Endothelial cell of umbilical vein (primary cell): ENCODE measurements at regions not wholly inside any gene's neighbourhood (a gene's known extent, or its start where the extent isn't known, plus 50 kb on each side); places are given as distances from the start of the nearest gene placed in this dataset.

ENCODE experiments used
- BruUV-seq: library from RNA; stranded (reverse); fragments of 400-500 nt; replicated peaks from 2 replicates; lab custom pipeline; 2021; lab: Mats Ljungman, UMichigan
- CTCF ChIA-PET: fragments of 300-600, 350-600 bp; sonication (Branson Sonifier 250); formaldehyde crosslinking; loops from one replicate; lab custom pipeline; 2021; ENCODE audit warnings: antibody characterized with exemption, inconsistent platforms; lab: Charles Lee
- POLR2A ChIA-PET: fragments of 300-600, 350-600 bp; sonication (Branson Sonifier 250); formaldehyde crosslinking; loops from one replicate; lab custom pipeline; 2021; ENCODE audit warnings: antibody characterized with exemption, inconsistent platforms; lab: Charles Lee
- DNase-seq: peaks from one replicate; pipeline ENCODE4 v3.0.0-alpha.2; 2011; ENCODE audit warnings: low read depth, low spot score
- FAIRE-seq: peaks from 2 replicates; lab custom pipeline; 2011; peaks lifted over from hg19 to GRCh38; lab: Jason Lieb, UNC
- H2AFZ ChIP-seq: 2 replicates; pipeline ENCODE4 v1.6.0; 2012; ENCODE audit warnings: low read depth, low read length, control low read depth, inconsistent platforms
- H3K27ac ChIP-seq: 2 replicates; pipeline ENCODE4 v1.5.1; 2011; ENCODE audit warnings: low read depth, mild to moderate bottlenecking, control low read depth, low read length, moderate library complexity; ENCODE audit not compliant: insufficient read depth
- H3K27me3 ChIP-seq, 2 experiments: 2 replicates each; pipeline versions ENCODE4 v1.6.0 to v1.6.1; 2011; ENCODE audit warnings: low read length in 2 of 2, mixed read lengths in 1 of 2; ENCODE audit not compliant: control insufficient read depth in 2 of 2, insufficient read depth in 2 of 2
- H3K36me3 ChIP-seq, 2 experiments: 2 replicates in 1 of 2; 3 replicates in 1 of 2; pipeline ENCODE4 v1.5.1; 2011; ENCODE audit warnings: low read length in 2 of 2, mild to moderate bottlenecking in 1 of 2, moderate library complexity in 1 of 2; ENCODE audit not compliant: control insufficient read depth in 2 of 2, insufficient read depth in 2 of 2; ENCODE audit errors: extremely low read depth in 1 of 2
- H3K4me1 ChIP-seq: 3 replicates; pipeline ENCODE4 v1.5.1; 2011; ENCODE audit warnings: mild to moderate bottlenecking, low read length; ENCODE audit not compliant: control insufficient read depth, insufficient read depth; ENCODE audit errors: extremely low read depth
- H3K4me2 ChIP-seq: 2 replicates; pipeline ENCODE4 v1.6.1; 2011; ENCODE audit warnings: low read length, control low read depth, mixed read lengths; ENCODE audit not compliant: insufficient read depth
- H3K4me3 ChIP-seq, 3 experiments: fragments of 200-600 bp in 1 of 3; sonication (generic), shearing (Covaris generic) in 1 of 3; replicated peaks in 1 of 3; 2 replicates each; pipeline ENCODE4 v1.5.1; 2011 to 2016; ENCODE audit warnings: control low read depth in 3 of 3, low read length in 3 of 3, mild to moderate bottlenecking in 2 of 3, inconsistent platforms in 1 of 3, low read depth in 1 of 3, moderate library complexity in 1 of 3; ENCODE audit not compliant: insufficient read depth in 1 of 3
- H3K79me2 ChIP-seq: 2 replicates; pipeline ENCODE4 v1.6.0; 2012; ENCODE audit warnings: low read length, inconsistent platforms; ENCODE audit not compliant: control insufficient read depth, insufficient read depth
- H3K9ac ChIP-seq: replicated peaks from 2 replicates; pipeline ENCODE3; 2011; ENCODE audit warnings: low read length, control low read depth; ENCODE audit not compliant: insufficient read depth; ENCODE audit errors: extremely low read depth
- H3K9me1 ChIP-seq: replicated peaks from 3 replicates; pipeline ENCODE4 v1.6.0; 2011; ENCODE audit warnings: mild to moderate bottlenecking, low read length; ENCODE audit not compliant: control insufficient read depth, insufficient read depth; ENCODE audit errors: extremely low read depth
- H3K9me3 ChIP-seq: replicated peaks from 2 replicates; pipeline ENCODE4 v1.5.1; 2012; ENCODE audit warnings: low read length, inconsistent platforms; ENCODE audit not compliant: control insufficient read depth, insufficient read depth
- H4K20me1 ChIP-seq: replicated peaks from 2 replicates; pipeline ENCODE3; 2011; ENCODE audit warnings: mild to moderate bottlenecking, low read length; ENCODE audit not compliant: control insufficient read depth, insufficient read depth; ENCODE audit errors: extremely low read depth
- EZH2 ChIP-seq: IDR thresholded peaks from 2 replicates; pipeline ENCODE4 v1.6.1; 2012; ENCODE audit warnings: borderline replicate concordance, low read depth, mild to moderate bottlenecking, moderate library complexity, low read length, inconsistent platforms; ENCODE audit not compliant: severe bottlenecking
- FOS ChIP-seq: IDR thresholded peaks from 2 replicates; pipeline ENCODE4 v1.6.1; 2011; ENCODE audit warnings: mild to moderate bottlenecking, low read length, moderate library complexity, borderline replicate concordance; ENCODE audit not compliant: insufficient read depth
- GATA2 ChIP-seq: IDR thresholded peaks from 2 replicates; pipeline ENCODE4 v1.7.0; 2011; ENCODE audit warnings: low read depth, mild to moderate bottlenecking, moderate library complexity, mixed read lengths, low read length; ENCODE audit not compliant: insufficient read length, insufficient read depth
- JUN ChIP-seq: IDR thresholded peaks from 2 replicates; pipeline ENCODE4 v1.6.1; 2011; ENCODE audit warnings: borderline replicate concordance, low read depth; ENCODE audit not compliant: insufficient read length, insufficient read depth
- MYC ChIP-seq: IDR thresholded peaks from one replicate; pipeline ENCODE4 v1.6.1; 2011; ENCODE audit warnings: mild to moderate bottlenecking, low read depth, low read length
- POLR2A ChIP-seq: IDR thresholded peaks from 2 replicates; pipeline ENCODE4 v1.6.1; 2012; ENCODE audit warnings: low read depth, mild to moderate bottlenecking, control low read depth, low read length
- POLR2AphosphoS5 ChIP-seq: IDR thresholded peaks from 2 replicates; pipeline ENCODE4 v1.6.1; 2012; ENCODE audit warnings: low read depth, mild to moderate bottlenecking, control low read depth, low read length, moderate library complexity; ENCODE audit not compliant: insufficient read depth
- dilution Hi-C: fragments of 300-500 bp; cut with MboI; formaldehyde crosslinking; loops from one replicate; pipeline ENCODE4 v1.15.0; 2019; ENCODE audit warnings: low sequenced_read_pairs; ENCODE audit not compliant: extremely low pct_ligation_motif_present
- intact Hi-C: fragments of 100-400 bp; cut with micrococcal nuclease; formaldehyde crosslinking; loops from one replicate; pipeline ENCODE4 v1.10.0; 2022
- TF ChIP-seq, protein P1 (sequence below), 2 donors: IDR thresholded peaks; 1 replicate in 1 of 2; 2 replicates in 1 of 2; pipeline ENCODE4 v1.5.1; 2011; ENCODE audit warnings: low read length in 2 of 2, mild to moderate bottlenecking in 2 of 2, moderate library complexity in 2 of 2, control low read depth in 1 of 2, inconsistent platforms in 1 of 2, low read depth in 1 of 2; ENCODE audit not compliant: insufficient read depth in 1 of 2; ENCODE audit errors: extremely low read depth in 1 of 2
- TF ChIP-seq, protein P2 (sequence below): IDR thresholded peaks from 2 replicates; pipeline ENCODE4 v1.6.1; 2011; ENCODE audit not compliant: insufficient read depth, insufficient read length

DNA sequence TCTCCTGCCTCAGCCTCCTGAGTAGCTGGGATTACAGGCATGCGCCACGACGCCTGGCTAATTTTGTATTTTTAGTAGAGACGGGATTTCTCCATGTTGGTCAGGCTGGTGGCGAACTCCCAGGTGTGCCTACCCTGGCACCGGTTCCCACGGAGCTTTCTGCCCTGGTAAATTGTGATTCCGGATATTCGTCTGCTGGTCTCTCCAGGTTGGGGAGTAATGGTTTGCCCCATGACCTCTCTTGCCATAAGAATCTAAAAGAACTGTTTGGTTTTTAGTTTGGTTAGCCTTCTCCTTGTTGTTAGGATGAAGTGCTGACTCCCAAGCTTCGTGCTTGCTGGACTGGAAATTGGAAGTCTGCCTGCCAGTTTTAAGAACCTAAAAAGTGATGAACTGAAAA lies 223.8 kb downstream of the BCAS1 start:
- H3K27me3 ChIP-seq: no peaks in the 10 kb centered on the region
- H3K36me3 ChIP-seq: no peaks in the 10 kb centered on the region
- no peaks in the 10 kb centered on the region for H3K4me1 ChIP-seq
- BruUV-seq: no TSS peak
- no peaks in the 10 kb centered on the region for H3K79me2 ChIP-seq
- dilution Hi-C loops: no loop called here
- no peak overlapping the region for H3K27ac ChIP-seq
- no peaks in the 10 kb centered on the region for H3K9me1 ChIP-seq
- H3K4me3 ChIP-seq: no peak overlapping the region
- FAIRE-seq (no peak), DNase-seq (no peak)
- H2AFZ ChIP-seq: no peak overlapping the region
- no peaks in the 10 kb centered on the region for H4K20me1 ChIP-seq
- intact Hi-C loops: no loop called here
- ChIA-PET CTCF (no interaction called here), POLR2A (no interaction called here)
- no peak overlapping the region for H3K9ac ChIP-seq
- H3K4me2 ChIP-seq: no peak overlapping the region
- TF ChIP-seq, protein P1, sequence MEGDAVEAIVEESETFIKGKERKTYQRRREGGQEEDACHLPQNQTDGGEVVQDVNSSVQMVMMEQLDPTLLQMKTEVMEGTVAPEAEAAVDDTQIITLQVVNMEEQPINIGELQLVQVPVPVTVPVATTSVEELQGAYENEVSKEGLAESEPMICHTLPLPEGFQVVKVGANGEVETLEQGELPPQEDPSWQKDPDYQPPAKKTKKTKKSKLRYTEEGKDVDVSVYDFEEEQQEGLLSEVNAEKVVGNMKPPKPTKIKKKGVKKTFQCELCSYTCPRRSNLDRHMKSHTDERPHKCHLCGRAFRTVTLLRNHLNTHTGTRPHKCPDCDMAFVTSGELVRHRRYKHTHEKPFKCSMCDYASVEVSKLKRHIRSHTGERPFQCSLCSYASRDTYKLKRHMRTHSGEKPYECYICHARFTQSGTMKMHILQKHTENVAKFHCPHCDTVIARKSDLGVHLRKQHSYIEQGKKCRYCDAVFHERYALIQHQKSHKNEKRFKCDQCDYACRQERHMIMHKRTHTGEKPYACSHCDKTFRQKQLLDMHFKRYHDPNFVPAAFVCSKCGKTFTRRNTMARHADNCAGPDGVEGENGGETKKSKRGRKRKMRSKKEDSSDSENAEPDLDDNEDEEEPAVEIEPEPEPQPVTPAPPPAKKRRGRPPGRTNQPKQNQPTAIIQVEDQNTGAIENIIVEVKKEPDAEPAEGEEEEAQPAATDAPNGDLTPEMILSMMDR (IDR thresholded peaks at IDR 0.05; ENCODE audit: extremely low read depth in 1 of 2, insufficient read depth in 1 of 2, low read depth in 1 of 2, low read length in 2 of 2): no peak
- TF ChIP-seq POLR2AphosphoS5 (no peak), GATA2 (no peak), MYC (no peak), FOS (no peak), JUN (no peak), EZH2 (no peak), POLR2A (no peak)
- TF ChIP-seq, protein P2, sequence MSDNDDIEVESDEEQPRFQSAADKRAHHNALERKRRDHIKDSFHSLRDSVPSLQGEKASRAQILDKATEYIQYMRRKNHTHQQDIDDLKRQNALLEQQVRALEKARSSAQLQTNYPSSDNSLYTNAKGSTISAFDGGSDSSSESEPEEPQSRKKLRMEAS: no peak
- no peaks in the 10 kb centered on the region for H3K9me3 ChIP-seq
